DND-41 (cell line): ENCODE measurements at regions not wholly inside any gene's neighbourhood (a gene's known extent, or its start where the extent isn't known, plus 50 kb on each side); places are given as distances from the start of the nearest gene placed in this dataset.

Source experiments
- CTCF ChIP-seq: IDR thresholded peaks from 2 replicates; pipeline ENCODE4 v1.5.1; 2012; ENCODE audit warnings: borderline replicate concordance, low read length, moderate library complexity, mild to moderate bottlenecking; ENCODE audit not compliant: poor library complexity, severe bottlenecking; ENCODE audit errors: extremely low read depth
- EZH2 ChIP-seq: IDR thresholded peaks from 3 replicates; pipeline ENCODE4 v1.6.1; 2012; ENCODE audit warnings: borderline replicate concordance, low read depth, mild to moderate bottlenecking, moderate library complexity, low read length, inconsistent platforms; ENCODE audit not compliant: severe bottlenecking

- TF ChIP-seq CTCF (no peak), EZH2 (no peak)
Observed at GRCh38 chr18:8515142-8515865, 93.9 kb upstream of the RAB12 start.
